ENCODE measurements at regions not wholly inside any gene's neighbourhood (a gene's known extent, or its start where the extent isn't known, plus 50 kb on each side); places are given as distances from the start of the nearest gene placed in this dataset.

- 78 to 88% (median 83%) methylated on average over 2 of the region's 2 CpGs for WGBS, 4 donors
- Histone ChIP-seq H3K27me3 (no peaks in the 10 kb centered on the region), H3K36me3 (replicated peaks in 1 of 2) (no peaks in the 10 kb centered on the region), H3K9me3 (replicated peaks in 1 of 3) (no peaks in the 10 kb centered on the region), H3K4me3 (no peak overlapping the region), H3K4me1 (replicated peaks in 1 of 2) (no peaks in the 10 kb centered on the region), H3K27ac (no peak overlapping the region)
- intact Hi-C loops (cut with DNase I) = no loop called here
- no peak for TF ChIP-seq CTCF (IDR thresholded peaks at IDR 0.05)
- no peak for TF ChIP-seq POLR2A (IDR thresholded peaks at IDR 0.05)
- DNase-seq = no peak
Observed at GRCh38 chr11:106212081-106212480, 134.6 kb downstream of the AASDHPPT start.

- WGBS, 4 donors = 31 to 49% (median 41%) methylated on average over 1 of the region's 1 CpG
- H3K4me1 ChIP-seq (replicated peaks in 1 of 2) = no peaks in the 10 kb centered on the region
- H3K27me3 ChIP-seq = no peaks in the 10 kb centered on the region
- H3K36me3 ChIP-seq (replicated peaks in 1 of 2) = no peaks in the 10 kb centered on the region
- intact Hi-C loops (cut with DNase I) = no loop called here
- H3K4me3 ChIP-seq = no peak overlapping the region
- no peaks in the 10 kb centered on the region for H3K9me3 ChIP-seq (replicated peaks in 1 of 3)
- peak in 1 of 7 donors; percentile 4 for DNase-seq
- no peak overlapping the region for H3K27ac ChIP-seq
- no peak for TF ChIP-seq POLR2A (IDR thresholded peaks at IDR 0.05)
- no peak for TF ChIP-seq CTCF (IDR thresholded peaks at IDR 0.05)
Observed at GRCh38 chr11:106216281-106216680, 138.8 kb downstream of the AASDHPPT start.

GRCh38 chr11:106217456-106217855 lies 140.0 kb downstream of the AASDHPPT start:
- Histone ChIP-seq H3K36me3 (replicated peaks in 1 of 2) (no peaks in the 10 kb centered on the region), H3K4me3 (no peak overlapping the region), H3K27me3 (no peaks in the 10 kb centered on the region), H3K4me1 (replicated peaks in 1 of 2) (no peaks in the 10 kb centered on the region), H3K9me3 (replicated peaks in 1 of 3) (no peaks in the 10 kb centered on the region), H3K27ac (no peak overlapping the region)
- no peak for DNase-seq
- WGBS, 4 donors = 88 to 98% (median 94%) methylated on average over 2 of the region's 2 CpGs
- intact Hi-C loops (cut with DNase I) = no loop called here
- TF ChIP-seq POLR2A (IDR thresholded peaks at IDR 0.05) (no peak), CTCF (IDR thresholded peaks at IDR 0.05) (no peak)

GRCh38 chr11:106218106-106218505 lies 140.6 kb downstream of the AASDHPPT start:
- intact Hi-C loops (cut with DNase I) = no loop called here
- TF ChIP-seq POLR2A (IDR thresholded peaks at IDR 0.05) (no peak), CTCF (IDR thresholded peaks at IDR 0.05) (no peak)
- no peaks in the 10 kb centered on the region for H3K9me3 ChIP-seq (replicated peaks in 1 of 3)
- no peaks in the 10 kb centered on the region for H3K27me3 ChIP-seq
- no peak overlapping the region for H3K27ac ChIP-seq
- no peak overlapping the region for H3K4me3 ChIP-seq
- 64 to 90% (median 80%) methylated on average over 3 of the region's 3 CpGs for WGBS, 4 donors
- no peaks in the 10 kb centered on the region for H3K4me1 ChIP-seq (replicated peaks in 1 of 2)
- H3K36me3 ChIP-seq (replicated peaks in 1 of 2) = no peaks in the 10 kb centered on the region
- no peak for DNase-seq

All from adrenal gland (tissue), 9 donors.